ENCODE measurements at regions not wholly inside any gene's neighbourhood (a gene's known extent, or its start where the extent isn't known, plus 50 kb on each side); places are given as distances from the start of the nearest gene placed in this dataset.

DNA sequence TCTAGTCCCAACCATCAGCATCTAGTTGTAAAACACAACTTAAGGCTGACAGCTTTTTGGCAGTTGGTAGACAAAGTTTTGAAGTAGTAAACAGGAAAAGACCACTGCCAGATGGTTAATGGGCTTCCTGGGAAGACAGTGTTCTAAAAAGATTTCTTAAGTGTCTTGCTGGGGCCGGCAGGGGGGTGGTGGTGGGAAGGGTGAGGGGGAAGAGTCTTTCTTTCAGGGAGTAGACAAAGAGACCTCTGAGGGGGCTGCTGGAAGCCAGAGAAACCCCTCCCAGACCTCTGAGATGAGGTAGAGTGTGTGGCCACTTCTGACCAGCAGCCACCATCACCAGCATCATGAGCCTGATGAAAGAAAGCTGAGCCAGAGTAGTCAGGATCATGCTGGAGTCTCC is 784.9 kb downstream of the TENT5A start:
- intact Hi-C loops (cut with micrococcal nuclease) = no loop called here
- Mint-ChIP-seq H3K4me3 (ENCODE audit: unreplicated experiment) (no peak overlapping the region), H3K9me3 (ENCODE audit: unreplicated experiment) (no peaks in the 10 kb centered on the region), H3K27ac (ENCODE audit: low read depth, unreplicated experiment) (no peak overlapping the region), H3K36me3 (ENCODE audit: insufficient read depth, unreplicated experiment) (no peaks in the 10 kb centered on the region), H3K27me3 (ENCODE audit: insufficient read depth, unreplicated experiment) (no peaks in the 10 kb centered on the region), H3K4me1 (ENCODE audit: insufficient read depth, unreplicated experiment) (no peaks in the 10 kb centered on the region)
- BruUV-seq (replicated peaks) = no TSS peak
- no peak for TF ChIP-seq CTCF (IDR thresholded peaks at IDR 0.05; ENCODE audit: unreplicated experiment)
- POLR2A ChIA-PET = no interaction called here
- no peak for DNase-seq (ENCODE audit: unreplicated experiment)
- CTCF ChIA-PET = no interaction called here

GRCh38 chr6:80962382-80962781 is 790.1 kb downstream of the TENT5A start:
- H3K4me1 Mint-ChIP-seq (ENCODE audit: insufficient read depth, unreplicated experiment) = no peaks in the 10 kb centered on the region
- no peak for DNase-seq (ENCODE audit: unreplicated experiment)

DNA sequence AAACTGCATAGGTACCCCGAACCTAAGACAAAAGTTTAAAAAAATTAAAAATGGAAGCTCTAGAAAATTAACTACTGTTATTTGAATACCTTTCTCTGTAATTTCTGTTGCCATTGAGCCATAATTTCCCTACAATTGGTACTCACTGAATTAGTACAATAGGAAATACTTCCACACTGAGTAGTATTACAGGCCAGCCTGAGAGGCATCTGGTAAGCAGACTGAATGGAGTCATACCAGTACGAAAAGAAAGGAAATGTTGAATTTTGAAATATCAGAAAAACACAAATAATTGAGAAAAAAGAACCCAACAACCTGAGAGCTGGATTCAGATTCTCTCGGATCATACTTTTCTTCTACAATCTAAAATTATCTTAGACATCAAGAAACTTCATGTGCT is 791.3 kb downstream of the TENT5A start:
- ChIA-PET CTCF (no interaction called here), POLR2A (no interaction called here)
- Mint-ChIP-seq H3K27ac (ENCODE audit: low read depth, unreplicated experiment) (no peak overlapping the region), H3K4me1 (ENCODE audit: insufficient read depth, unreplicated experiment) (no peaks in the 10 kb centered on the region), H3K9me3 (ENCODE audit: unreplicated experiment) (no peaks in the 10 kb centered on the region), H3K27me3 (ENCODE audit: insufficient read depth, unreplicated experiment) (no peaks in the 10 kb centered on the region), H3K36me3 (ENCODE audit: insufficient read depth, unreplicated experiment) (no peaks in the 10 kb centered on the region), H3K4me3 (ENCODE audit: unreplicated experiment) (no peak overlapping the region)
- intact Hi-C loops (cut with micrococcal nuclease) = no loop called here
- DNase-seq (ENCODE audit: unreplicated experiment) = no peak
- no TSS peak for BruUV-seq (replicated peaks)
- no peak for TF ChIP-seq CTCF (IDR thresholded peaks at IDR 0.05; ENCODE audit: unreplicated experiment)

More at GRCh38 chr6:80962382-80962781, 790.1 kb downstream of the TENT5A start:
- no peak overlapping the region for H3K4me3 Mint-ChIP-seq (ENCODE audit: unreplicated experiment)
- BruUV-seq (replicated peaks) = no TSS peak
- H3K36me3 Mint-ChIP-seq (ENCODE audit: insufficient read depth, unreplicated experiment) = no peaks in the 10 kb centered on the region
- H3K9me3 Mint-ChIP-seq (ENCODE audit: unreplicated experiment) = no peaks in the 10 kb centered on the region
- H3K27ac Mint-ChIP-seq (ENCODE audit: low read depth, unreplicated experiment) = no peak overlapping the region
- TF ChIP-seq CTCF (IDR thresholded peaks at IDR 0.05; ENCODE audit: unreplicated experiment) = no peak
- H3K27me3 Mint-ChIP-seq (ENCODE audit: insufficient read depth, unreplicated experiment) = no peaks in the 10 kb centered on the region
- intact Hi-C loops (cut with micrococcal nuclease) = no loop called here
- CTCF ChIA-PET = no interaction called here
- POLR2A ChIA-PET = no interaction called here

- no peak for TF ChIP-seq CTCF (IDR thresholded peaks at IDR 0.05; ENCODE audit: unreplicated experiment)
- intact Hi-C loops (cut with micrococcal nuclease) = no loop called here
- Mint-ChIP-seq H3K27me3 (ENCODE audit: insufficient read depth, unreplicated experiment) (no peaks in the 10 kb centered on the region), H3K9me3 (ENCODE audit: unreplicated experiment) (no peaks in the 10 kb centered on the region), H3K27ac (ENCODE audit: low read depth, unreplicated experiment) (no peak overlapping the region), H3K36me3 (ENCODE audit: insufficient read depth, unreplicated experiment) (no peaks in the 10 kb centered on the region), H3K4me3 (ENCODE audit: unreplicated experiment) (no peak overlapping the region), H3K4me1 (ENCODE audit: insufficient read depth, unreplicated experiment) (no peaks in the 10 kb centered on the region)
- CTCF ChIA-PET = no interaction called here
- BruUV-seq (replicated peaks) = no TSS peak
- no peak for DNase-seq (ENCODE audit: unreplicated experiment)
- POLR2A ChIA-PET = interaction anchor here (0.7 kb wide), 1 partner anchor 11 kb away, joined by 3 read pairs; no protein-coding TSS in a partner anchor
These were observed 793.4 kb downstream of the TENT5A start for GRCh38 chr6:80959034-80959433.

Measured in MCF 10A (cell line).